Endothelial cell of umbilical vein (primary cell): ENCODE measurements at regions not wholly inside any gene's neighbourhood (a gene's known extent, or its start where the extent isn't known, plus 50 kb on each side); places are given as distances from the start of the nearest gene placed in this dataset.

Experiments
- EZH2 ChIP-seq: IDR thresholded peaks from 2 replicates; pipeline ENCODE4 v1.6.1; 2012; ENCODE audit warnings: borderline replicate concordance, low read depth, mild to moderate bottlenecking, moderate library complexity, low read length, inconsistent platforms; ENCODE audit not compliant: severe bottlenecking
- GATA2 ChIP-seq: IDR thresholded peaks from 2 replicates; pipeline ENCODE4 v1.7.0; 2011; ENCODE audit warnings: low read depth, mild to moderate bottlenecking, moderate library complexity, mixed read lengths, low read length; ENCODE audit not compliant: insufficient read length, insufficient read depth
- JUN ChIP-seq: IDR thresholded peaks from 2 replicates; pipeline ENCODE4 v1.6.1; 2011; ENCODE audit warnings: borderline replicate concordance, low read depth; ENCODE audit not compliant: insufficient read length, insufficient read depth
- MYC ChIP-seq: IDR thresholded peaks from one replicate; pipeline ENCODE4 v1.6.1; 2011; ENCODE audit warnings: mild to moderate bottlenecking, low read depth, low read length
- POLR2A ChIP-seq: IDR thresholded peaks from 2 replicates; pipeline ENCODE4 v1.6.1; 2012; ENCODE audit warnings: low read depth, mild to moderate bottlenecking, control low read depth, low read length
- POLR2AphosphoS5 ChIP-seq: IDR thresholded peaks from 2 replicates; pipeline ENCODE4 v1.6.1; 2012; ENCODE audit warnings: low read depth, mild to moderate bottlenecking, control low read depth, low read length, moderate library complexity; ENCODE audit not compliant: insufficient read depth
- TF ChIP-seq, protein P1 (sequence below), 2 donors: IDR thresholded peaks; 1 replicate in 1 of 2; 2 replicates in 1 of 2; pipeline ENCODE4 v1.5.1; 2011; ENCODE audit warnings: low read length in 2 of 2, mild to moderate bottlenecking in 2 of 2, moderate library complexity in 2 of 2, control low read depth in 1 of 2, inconsistent platforms in 1 of 2, low read depth in 1 of 2; ENCODE audit not compliant: insufficient read depth in 1 of 2; ENCODE audit errors: extremely low read depth in 1 of 2
- TF ChIP-seq, protein P2 (sequence below): IDR thresholded peaks from 2 replicates; pipeline ENCODE4 v1.6.1; 2011; ENCODE audit not compliant: insufficient read depth, insufficient read length

DNA sequence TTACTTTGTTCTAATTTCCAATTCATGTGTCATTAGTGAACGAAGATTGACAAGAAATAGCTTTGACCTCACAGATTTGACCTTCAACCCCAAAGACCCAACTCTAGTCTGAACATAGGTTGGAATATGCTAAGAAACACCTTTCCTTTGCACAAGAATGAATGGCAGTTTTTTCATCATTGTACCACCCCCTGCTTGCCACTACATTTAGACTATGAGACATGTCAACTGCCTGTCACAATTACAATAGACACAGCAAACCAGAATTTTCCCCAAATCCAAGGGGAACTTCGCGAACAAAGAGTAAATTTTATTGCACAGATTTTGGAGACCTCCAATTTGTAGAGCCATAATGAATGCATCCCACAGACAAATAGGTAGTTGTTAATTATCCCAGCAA lies 535.4 kb downstream of the PRKD1 start:
- TF ChIP-seq, protein P1, sequence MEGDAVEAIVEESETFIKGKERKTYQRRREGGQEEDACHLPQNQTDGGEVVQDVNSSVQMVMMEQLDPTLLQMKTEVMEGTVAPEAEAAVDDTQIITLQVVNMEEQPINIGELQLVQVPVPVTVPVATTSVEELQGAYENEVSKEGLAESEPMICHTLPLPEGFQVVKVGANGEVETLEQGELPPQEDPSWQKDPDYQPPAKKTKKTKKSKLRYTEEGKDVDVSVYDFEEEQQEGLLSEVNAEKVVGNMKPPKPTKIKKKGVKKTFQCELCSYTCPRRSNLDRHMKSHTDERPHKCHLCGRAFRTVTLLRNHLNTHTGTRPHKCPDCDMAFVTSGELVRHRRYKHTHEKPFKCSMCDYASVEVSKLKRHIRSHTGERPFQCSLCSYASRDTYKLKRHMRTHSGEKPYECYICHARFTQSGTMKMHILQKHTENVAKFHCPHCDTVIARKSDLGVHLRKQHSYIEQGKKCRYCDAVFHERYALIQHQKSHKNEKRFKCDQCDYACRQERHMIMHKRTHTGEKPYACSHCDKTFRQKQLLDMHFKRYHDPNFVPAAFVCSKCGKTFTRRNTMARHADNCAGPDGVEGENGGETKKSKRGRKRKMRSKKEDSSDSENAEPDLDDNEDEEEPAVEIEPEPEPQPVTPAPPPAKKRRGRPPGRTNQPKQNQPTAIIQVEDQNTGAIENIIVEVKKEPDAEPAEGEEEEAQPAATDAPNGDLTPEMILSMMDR (IDR thresholded peaks at IDR 0.05; ENCODE audit: extremely low read depth in 1 of 2, insufficient read depth in 1 of 2, low read depth in 1 of 2, low read length in 2 of 2), result no peak
- TF ChIP-seq POLR2AphosphoS5, result no peak
- no peak for TF ChIP-seq POLR2A
- TF ChIP-seq MYC, result no peak
- TF ChIP-seq EZH2, result no peak
- TF ChIP-seq, protein P2, sequence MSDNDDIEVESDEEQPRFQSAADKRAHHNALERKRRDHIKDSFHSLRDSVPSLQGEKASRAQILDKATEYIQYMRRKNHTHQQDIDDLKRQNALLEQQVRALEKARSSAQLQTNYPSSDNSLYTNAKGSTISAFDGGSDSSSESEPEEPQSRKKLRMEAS, result no peak
- TF ChIP-seq JUN, result no peak
- no peak for TF ChIP-seq GATA2
